ENCODE measurements at regions not wholly inside any gene's neighbourhood (a gene's known extent, or its start where the extent isn't known, plus 50 kb on each side); places are given as distances from the start of the nearest gene placed in this dataset.

DNA sequence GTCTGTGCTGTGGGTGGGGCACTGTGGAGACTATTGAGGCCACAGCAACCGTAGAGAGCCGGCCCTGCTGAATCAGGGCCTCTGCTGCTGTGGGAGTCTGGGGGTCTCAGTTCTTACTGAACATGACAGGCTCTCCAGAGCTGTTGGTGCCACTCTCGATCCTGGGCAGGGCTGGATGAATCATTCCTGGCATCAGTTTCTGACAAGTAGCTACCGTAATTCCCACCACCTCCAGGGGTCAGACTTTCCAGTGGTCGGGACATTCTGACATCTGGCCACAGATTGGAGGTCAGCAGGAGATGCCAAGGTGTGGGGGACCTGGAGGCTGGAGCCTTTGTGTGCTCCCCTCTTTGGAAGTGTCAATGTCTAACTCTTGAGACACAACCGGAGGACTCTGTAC, 188.4 kb downstream of the IRX2 start:
- intact Hi-C loops (cut with DNase I; ENCODE audit: low total_unique reads): no loop called here
- no peaks in the 10 kb centered on the region for H3K27me3 ChIP-seq
- no peak overlapping the region for H3K27ac ChIP-seq
- no peak overlapping the region for H3K4me3 ChIP-seq
- no peaks in the 10 kb centered on the region for H3K36me3 ChIP-seq
- H3K4me1 ChIP-seq: no peaks in the 10 kb centered on the region
- peaks cover 0 to 4% (median 0%) of the 10 kb centered on the region in 3 donors for H3K9me3 ChIP-seq
- no peak for TF ChIP-seq CTCF (IDR thresholded peaks at IDR 0.05)
- DNase-seq: no peak

DNA sequence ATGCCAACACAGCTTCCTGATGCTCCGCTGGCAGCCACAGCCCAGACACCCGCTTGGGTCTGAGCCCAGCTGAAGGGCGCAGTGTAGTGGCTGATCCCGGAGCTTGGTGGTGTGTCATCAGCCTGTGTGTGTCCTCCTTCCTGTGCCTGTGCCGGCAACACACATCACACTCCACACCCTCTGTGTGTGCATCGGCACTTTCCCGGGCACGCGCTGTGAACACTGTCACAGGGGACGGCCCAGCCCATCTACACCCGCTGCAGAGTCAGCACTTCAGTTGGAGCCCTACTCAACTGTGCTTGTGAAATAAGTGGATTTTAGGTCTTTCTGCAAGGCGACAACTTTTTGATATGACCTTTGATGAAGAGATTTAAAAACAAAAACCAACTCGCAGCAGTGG, 189.4 kb downstream of the IRX2 start:
- intact Hi-C loops (cut with DNase I; ENCODE audit: low total_unique reads): no loop called here
- H3K36me3 ChIP-seq: no peaks in the 10 kb centered on the region
- no peaks in the 10 kb centered on the region for H3K4me1 ChIP-seq
- no peak overlapping the region for H3K27ac ChIP-seq
- no peaks in the 10 kb centered on the region for H3K27me3 ChIP-seq
- no peak for DNase-seq
- TF ChIP-seq CTCF (IDR thresholded peaks at IDR 0.05): no peak
- no peak overlapping the region for H3K4me3 ChIP-seq
- H3K9me3 ChIP-seq: peaks cover 0 to 4% (median 0%) of the 10 kb centered on the region in 3 donors

- intact Hi-C loops (cut with DNase I; ENCODE audit: low total_unique reads): no loop called here
- Histone ChIP-seq H3K27ac (no peak overlapping the region), H3K4me1 (no peaks in the 10 kb centered on the region), H3K36me3 (no peaks in the 10 kb centered on the region), H3K27me3 (no peaks in the 10 kb centered on the region), H3K4me3 (no peak overlapping the region), H3K9me3 (peaks cover 0 to 2% (median 0%) of the 10 kb centered on the region in 3 donors)
- no peak for DNase-seq
- TF ChIP-seq CTCF (IDR thresholded peaks at IDR 0.05): no peak
Observed at GRCh38 chr5:2560435-2560834, 191.0 kb downstream of the IRX2 start.

DNA sequence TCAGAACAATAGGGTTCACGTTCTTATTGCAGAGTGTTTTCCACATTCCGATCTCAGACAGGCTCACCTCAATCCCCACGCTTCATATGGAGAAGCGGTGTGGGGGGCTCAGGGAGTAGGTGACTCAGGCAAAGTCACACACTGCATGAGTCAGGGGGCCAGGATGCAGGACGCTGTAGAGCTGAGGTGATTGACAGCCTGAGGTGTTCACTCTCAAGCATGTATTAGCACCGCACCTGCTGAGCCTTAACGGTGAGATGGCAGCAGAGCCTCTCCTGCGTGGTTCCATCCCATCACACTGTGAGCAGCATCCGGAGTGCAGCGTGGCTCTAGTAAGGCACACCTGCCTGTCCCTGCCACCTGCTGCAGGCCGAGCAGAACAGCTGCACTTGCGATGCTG, 194.0 kb downstream of the IRX2 start:
- no peak overlapping the region for H3K4me3 ChIP-seq
- intact Hi-C loops (cut with DNase I; ENCODE audit: low total_unique reads): no loop called here
- peaks cover 0 to 12% (median 9%) of the 10 kb centered on the region in 3 donors for H3K9me3 ChIP-seq
- no peaks in the 10 kb centered on the region for H3K4me1 ChIP-seq
- no peaks in the 10 kb centered on the region for H3K27me3 ChIP-seq
- H3K27ac ChIP-seq: no peak overlapping the region
- no peak for DNase-seq
- H3K36me3 ChIP-seq: no peaks in the 10 kb centered on the region
- TF ChIP-seq CTCF (IDR thresholded peaks at IDR 0.05): no peak

DNA sequence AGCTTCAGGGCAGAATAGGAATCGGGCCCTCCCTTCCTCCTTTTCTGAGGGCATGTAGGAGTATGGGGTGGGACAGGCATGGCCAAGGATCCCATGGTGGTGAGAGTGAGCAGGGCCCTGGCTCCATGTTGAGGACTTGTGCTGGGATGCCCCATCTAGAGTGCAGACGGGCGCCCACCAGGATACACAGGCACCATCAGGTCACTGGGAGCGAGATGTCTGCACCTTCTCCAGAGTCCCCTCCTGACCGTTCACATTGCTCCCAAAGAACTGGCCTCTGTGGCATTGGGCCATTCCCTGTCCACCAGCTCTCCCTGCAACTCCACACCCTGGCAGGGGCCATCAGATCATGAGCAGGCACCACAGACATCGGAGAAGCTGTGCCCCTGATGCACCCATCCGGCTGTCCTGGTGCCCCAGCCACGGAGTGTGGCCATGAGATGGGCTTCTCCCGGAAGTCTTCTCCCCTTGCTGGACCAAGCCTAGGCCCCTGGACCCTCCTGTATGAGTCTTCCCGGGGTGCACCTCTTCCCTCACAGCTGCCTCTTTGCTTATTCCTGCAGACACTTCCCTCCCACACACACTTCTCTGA, 195.0 kb downstream of the IRX2 start:
- DNase-seq: no peak
- no peaks in the 10 kb centered on the region for H3K27me3 ChIP-seq
- no peak overlapping the region for H3K27ac ChIP-seq
- no peaks in the 10 kb centered on the region for H3K36me3 ChIP-seq
- H3K9me3 ChIP-seq: peaks cover 0 to 12% (median 9%) of the 10 kb centered on the region in 3 donors
- no peak overlapping the region for H3K4me3 ChIP-seq
- H3K4me1 ChIP-seq: no peaks in the 10 kb centered on the region
- intact Hi-C loops (cut with DNase I; ENCODE audit: low total_unique reads): no loop called here
- no peak for TF ChIP-seq CTCF (IDR thresholded peaks at IDR 0.05)

GRCh38 chr5:2553611-2554010, 197.9 kb downstream of the IRX2 start:
- intact Hi-C loops (cut with DNase I; ENCODE audit: low total_unique reads): no loop called here
- no peak for DNase-seq
- no peaks in the 10 kb centered on the region for H3K27me3 ChIP-seq
- peaks cover 0 to 12% (median 9%) of the 10 kb centered on the region in 3 donors for H3K9me3 ChIP-seq
- no peak overlapping the region for H3K27ac ChIP-seq
- no peaks in the 10 kb centered on the region for H3K36me3 ChIP-seq
- no peaks in the 10 kb centered on the region for H3K4me1 ChIP-seq
- no peak overlapping the region for H3K4me3 ChIP-seq
- TF ChIP-seq CTCF (IDR thresholded peaks at IDR 0.05): no peak

Data from tibial artery (tissue), 4 donors.